ENCODE measurements at regions not wholly inside any gene's neighbourhood (a gene's known extent, or its start where the extent isn't known, plus 50 kb on each side); places are given as distances from the start of the nearest gene placed in this dataset.

- TF ChIP-seq GATA2 (IDR thresholded peaks at IDR 0.05; ENCODE audit: low read depth, low read length) (no peak), GATA3 (IDR thresholded peaks at IDR 0.05; ENCODE audit: low read depth, low read length) (no peak)
Measured at GRCh38 chr10:123494301-123494808, 171.8 kb upstream of the GPR26 start.
